Neural progenitor cell (in vitro differentiated cells): ENCODE measurements at regions not wholly inside any gene's neighbourhood (a gene's known extent, or its start where the extent isn't known, plus 50 kb on each side); places are given as distances from the start of the nearest gene placed in this dataset.

Experiments
- EZH2 ChIP-seq: fragments of 200-600 bp; sonication (generic); IDR thresholded peaks from 2 replicates; pipeline ENCODE4 v1.6.1; 2017; ENCODE audit warnings: antibody characterized with exemption, mild to moderate bottlenecking, moderate library complexity
- EZH2phosphoT487 ChIP-seq: fragments of 200-600 bp; sonication (generic); IDR thresholded peaks from 2 replicates; pipeline ENCODE4 v1.6.1; 2017; ENCODE audit warnings: antibody characterized with exemption
- TF ChIP-seq, protein P1 (sequence below): fragments of 200-600 bp; sonication (generic); IDR thresholded peaks from 2 replicates; pipeline ENCODE4 v1.5.1; 2017; ENCODE audit warnings: antibody characterized with exemption, mild to moderate bottlenecking

DNA sequence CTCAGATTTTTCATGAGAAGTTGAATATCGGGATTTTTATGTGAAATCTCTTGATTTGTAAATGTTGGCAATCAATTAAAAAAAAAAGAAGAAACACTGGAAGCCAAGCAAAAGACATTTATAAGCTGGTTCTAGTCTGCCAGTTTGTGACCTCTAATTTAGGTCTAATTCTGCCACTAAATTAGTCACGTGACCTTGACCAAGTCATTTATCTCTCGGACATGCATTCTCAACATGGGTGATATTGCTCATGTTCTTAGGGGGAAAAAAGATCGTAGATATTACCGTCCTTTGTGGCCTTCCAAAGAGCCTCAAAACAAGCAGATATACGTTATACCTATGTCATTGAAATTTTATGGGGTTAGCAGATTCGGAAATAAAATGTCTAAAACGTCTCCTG lies 52.9 kb upstream of the PTPDC1 start:
- TF ChIP-seq, protein P1, sequence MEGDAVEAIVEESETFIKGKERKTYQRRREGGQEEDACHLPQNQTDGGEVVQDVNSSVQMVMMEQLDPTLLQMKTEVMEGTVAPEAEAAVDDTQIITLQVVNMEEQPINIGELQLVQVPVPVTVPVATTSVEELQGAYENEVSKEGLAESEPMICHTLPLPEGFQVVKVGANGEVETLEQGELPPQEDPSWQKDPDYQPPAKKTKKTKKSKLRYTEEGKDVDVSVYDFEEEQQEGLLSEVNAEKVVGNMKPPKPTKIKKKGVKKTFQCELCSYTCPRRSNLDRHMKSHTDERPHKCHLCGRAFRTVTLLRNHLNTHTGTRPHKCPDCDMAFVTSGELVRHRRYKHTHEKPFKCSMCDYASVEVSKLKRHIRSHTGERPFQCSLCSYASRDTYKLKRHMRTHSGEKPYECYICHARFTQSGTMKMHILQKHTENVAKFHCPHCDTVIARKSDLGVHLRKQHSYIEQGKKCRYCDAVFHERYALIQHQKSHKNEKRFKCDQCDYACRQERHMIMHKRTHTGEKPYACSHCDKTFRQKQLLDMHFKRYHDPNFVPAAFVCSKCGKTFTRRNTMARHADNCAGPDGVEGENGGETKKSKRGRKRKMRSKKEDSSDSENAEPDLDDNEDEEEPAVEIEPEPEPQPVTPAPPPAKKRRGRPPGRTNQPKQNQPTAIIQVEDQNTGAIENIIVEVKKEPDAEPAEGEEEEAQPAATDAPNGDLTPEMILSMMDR, result no peak
- TF ChIP-seq EZH2 (no peak), EZH2phosphoT487 (no peak)
